Bronchial epithelial cell (primary cell): ENCODE measurements at regions not wholly inside any gene's neighbourhood (a gene's known extent, or its start where the extent isn't known, plus 50 kb on each side); places are given as distances from the start of the nearest gene placed in this dataset.

Experiments used
- DNase-seq: peaks from one replicate; pipeline ENCODE4 v3.0.0-alpha.2; 2010; ENCODE audit warnings: low read depth
- FAIRE-seq: peaks from 2 replicates; lab custom pipeline; 2011; peaks lifted over from hg19 to GRCh38; lab: Jason Lieb, UNC
- H3K27me3 ChIP-seq: 2 replicates; pipeline ENCODE4 v1.5.1; 2011; ENCODE audit warnings: low read length; ENCODE audit not compliant: control insufficient read depth, insufficient read depth
- H3K36me3 ChIP-seq: 2 replicates; pipeline ENCODE4 v1.5.1; 2011; ENCODE audit warnings: low read length; ENCODE audit not compliant: control insufficient read depth, insufficient read depth
- H3K4me3 ChIP-seq: 2 replicates; pipeline ENCODE4 v1.5.1; 2011; ENCODE audit warnings: mild to moderate bottlenecking, low read depth, low read length, control low read depth
- CTCF ChIP-seq: IDR thresholded peaks from 2 replicates; pipeline ENCODE4 v1.5.1; 2011; ENCODE audit warnings: mild to moderate bottlenecking, moderate library complexity, low read length, control low read depth, inconsistent platforms; ENCODE audit not compliant: insufficient read depth, severe bottlenecking

DNA sequence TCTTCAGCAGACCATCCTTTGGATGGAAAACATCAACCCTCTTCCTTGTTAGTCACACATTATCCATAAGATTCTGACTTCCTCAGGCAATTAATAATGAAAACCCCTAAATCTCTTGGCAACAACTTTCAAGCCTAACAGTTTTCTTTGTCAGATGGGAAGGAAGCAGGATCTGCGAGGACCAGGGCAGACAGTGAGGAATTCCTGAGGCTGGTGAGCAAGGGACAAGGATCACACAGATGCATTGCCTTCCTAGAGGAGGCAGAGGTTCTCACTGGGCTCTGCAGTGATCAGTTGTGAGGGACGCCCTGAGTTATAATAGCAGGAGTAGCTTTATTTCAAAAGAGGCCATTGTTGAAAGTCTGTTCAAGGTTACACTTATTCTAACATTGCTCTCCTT is 195.4 kb downstream of the SLIT2 start:
- no peak for FAIRE-seq
- no peak for DNase-seq
- TF ChIP-seq CTCF = no peak
- H3K27me3 ChIP-seq = no peaks in the 10 kb centered on the region
- H3K4me3 ChIP-seq = no peak overlapping the region
- H3K36me3 ChIP-seq = no peaks in the 10 kb centered on the region

- FAIRE-seq (no peak), DNase-seq (no peak)
- Histone ChIP-seq H3K27me3 (no peaks in the 10 kb centered on the region), H3K36me3 (no peaks in the 10 kb centered on the region), H3K4me3 (no peak overlapping the region)
- no peak for TF ChIP-seq CTCF
Measured at GRCh38 chr4:20451986-20452385, 200.3 kb downstream of the SLIT2 start.

- no peak for DNase-seq
- no peak for FAIRE-seq
- Histone ChIP-seq H3K4me3 (no peak overlapping the region), H3K36me3 (no peaks in the 10 kb centered on the region), H3K27me3 (no peaks in the 10 kb centered on the region)
- TF ChIP-seq CTCF = no peak
Measured at GRCh38 chr4:20454515-20454914, 202.8 kb downstream of the SLIT2 start.

- TF ChIP-seq CTCF = no peak
Measured at GRCh38 chr4:20456407-20456806, 204.7 kb downstream of the SLIT2 start.

DNA sequence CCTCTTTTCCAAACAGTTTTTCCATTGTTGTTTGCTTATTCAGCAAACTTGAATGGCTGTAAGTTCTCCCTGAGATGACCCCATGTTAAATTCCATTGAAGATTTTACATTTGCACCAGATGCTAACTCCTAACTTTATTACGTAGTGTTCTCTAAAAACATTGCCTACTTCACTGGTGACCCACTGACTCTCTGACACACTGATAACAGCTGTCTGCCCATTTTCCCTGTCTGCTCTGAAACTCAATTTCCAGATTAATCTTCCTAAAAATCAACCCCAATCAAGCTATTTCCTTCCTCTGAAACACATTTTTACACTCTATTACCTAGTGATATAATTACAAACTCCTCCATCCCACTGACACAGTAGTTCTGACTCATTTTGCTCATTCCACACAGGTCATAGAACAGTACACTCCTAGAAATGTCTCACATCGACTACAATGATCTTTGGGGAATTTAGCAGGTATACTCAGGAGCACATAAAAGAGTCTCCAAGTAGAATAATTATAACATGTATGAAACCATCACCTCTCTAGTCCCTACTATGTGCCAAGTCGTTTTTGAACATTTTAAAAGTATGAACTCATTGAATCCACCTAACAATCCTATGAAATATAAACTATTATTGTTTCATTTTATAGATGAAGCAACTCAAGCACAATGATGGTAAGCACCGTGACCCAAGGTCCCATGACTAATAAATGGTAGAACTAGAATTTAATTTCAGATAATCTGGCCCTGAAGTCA is 210.9 kb downstream of the SLIT2 start:
- Histone ChIP-seq H3K4me3 (no peak overlapping the region), H3K27me3 (no peaks in the 10 kb centered on the region), H3K36me3 (no peaks in the 10 kb centered on the region)
- no peak for FAIRE-seq
- no peak for TF ChIP-seq CTCF
- DNase-seq = peak; percentile 37

More at GRCh38 chr4:20456407-20456806, 204.7 kb downstream of the SLIT2 start:
- H3K27me3 ChIP-seq = no peaks in the 10 kb centered on the region
- DNase-seq (peak; percentile 63), FAIRE-seq (no peak)
- H3K4me3 ChIP-seq = no peak overlapping the region
- H3K36me3 ChIP-seq = no peaks in the 10 kb centered on the region

DNA sequence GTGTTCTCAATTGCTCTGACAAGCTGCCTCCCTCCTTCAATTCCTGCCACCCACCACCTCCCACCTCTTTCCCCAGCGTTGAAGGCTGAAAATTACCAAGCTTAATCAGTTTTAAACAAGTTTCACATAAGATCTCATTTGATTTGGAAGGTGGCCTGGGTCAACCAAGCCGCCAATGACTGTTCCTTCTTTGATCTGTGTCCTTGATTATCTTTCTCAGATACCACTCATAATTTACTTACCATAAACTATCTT is 211.4 kb downstream of the SLIT2 start:
- no peak overlapping the region for H3K4me3 ChIP-seq
- FAIRE-seq = no peak
- no peak for TF ChIP-seq CTCF
- no peaks in the 10 kb centered on the region for H3K27me3 ChIP-seq
- no peaks in the 10 kb centered on the region for H3K36me3 ChIP-seq
- no peak for DNase-seq
